Activated CD4-positive, alpha-beta memory T cell treated with anti-CD3 and anti-CD28 coated beads for 36 hours (primary cell): ENCODE measurements at regions not wholly inside any gene's neighbourhood (a gene's known extent, or its start where the extent isn't known, plus 50 kb on each side); places are given as distances from the start of the nearest gene placed in this dataset.

Source experiments
- CTCF ChIA-PET: fragments of 350-600 bp; sonication (Branson Sonifier 250); formaldehyde crosslinking; loops from one replicate; lab custom pipeline; 2021; ENCODE audit warnings: antibody characterized with exemption, inconsistent platforms; lab: Charles Lee
- POLR2A ChIA-PET: fragments of 350-600 bp; sonication (Branson Sonifier 250); formaldehyde crosslinking; loops from one replicate; lab custom pipeline; 2021; ENCODE audit warnings: antibody characterized with exemption; lab: Charles Lee
- DNase-seq: peaks from one replicate; pipeline ENCODE4 v3.0.0-alpha.2; 2020
- H3K27ac Mint-ChIP-seq: one replicate; pipeline ENCODE4 v1.8.0; 2021; ENCODE audit warnings: mixed read lengths
- H3K27me3 Mint-ChIP-seq: one replicate; pipeline ENCODE4 v1.8.0; 2021; ENCODE audit warnings: mixed read lengths
- H3K36me3 Mint-ChIP-seq: one replicate; pipeline ENCODE4 v1.8.0; 2021; ENCODE audit warnings: mixed read lengths
- H3K4me1 Mint-ChIP-seq: one replicate; pipeline ENCODE4 v1.8.0; 2021; ENCODE audit warnings: low read depth, mixed read lengths
- H3K4me3 Mint-ChIP-seq: one replicate; pipeline ENCODE4 v1.8.0; 2021; ENCODE audit warnings: mild to moderate bottlenecking, mixed read lengths
- H3K9me3 Mint-ChIP-seq: one replicate; pipeline ENCODE4 v1.8.0; 2021; ENCODE audit warnings: mixed read lengths
- intact Hi-C: fragments of 100-400 bp; cut with micrococcal nuclease; formaldehyde crosslinking; loops from one replicate; pipeline ENCODE4 v1.15.1; 2023

DNA sequence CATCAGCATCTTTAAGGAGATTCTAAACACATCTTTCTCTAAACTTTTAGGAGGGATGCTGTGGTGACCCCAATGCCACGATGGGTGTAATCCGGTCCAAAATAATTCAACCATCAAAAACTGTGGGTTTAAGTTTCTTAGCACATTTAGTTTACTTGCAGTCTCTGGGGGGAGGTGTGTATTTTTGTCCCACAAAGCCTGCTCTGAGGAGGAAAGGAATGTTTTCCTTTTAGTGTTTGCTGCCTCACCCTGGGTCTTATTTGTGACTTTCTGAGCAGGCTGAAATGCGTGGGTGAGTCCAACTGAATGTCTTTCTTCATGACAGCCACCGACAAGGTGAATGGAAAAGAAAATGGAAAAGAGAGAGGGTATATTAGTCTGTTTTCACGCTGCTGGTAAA, 1324.7 kb downstream of the AACS start:
- intact Hi-C loops = no loop called here
- Mint-ChIP-seq H3K4me3 (no peak overlapping the region), H3K4me1 (no peaks in the 10 kb centered on the region), H3K27me3 (no peaks in the 10 kb centered on the region), H3K9me3 (no peaks in the 10 kb centered on the region), H3K36me3 (no peaks in the 10 kb centered on the region), H3K27ac (no peak overlapping the region)
- DNase-seq = no peak
- POLR2A ChIA-PET = no interaction called here
- CTCF ChIA-PET = no interaction called here

DNA sequence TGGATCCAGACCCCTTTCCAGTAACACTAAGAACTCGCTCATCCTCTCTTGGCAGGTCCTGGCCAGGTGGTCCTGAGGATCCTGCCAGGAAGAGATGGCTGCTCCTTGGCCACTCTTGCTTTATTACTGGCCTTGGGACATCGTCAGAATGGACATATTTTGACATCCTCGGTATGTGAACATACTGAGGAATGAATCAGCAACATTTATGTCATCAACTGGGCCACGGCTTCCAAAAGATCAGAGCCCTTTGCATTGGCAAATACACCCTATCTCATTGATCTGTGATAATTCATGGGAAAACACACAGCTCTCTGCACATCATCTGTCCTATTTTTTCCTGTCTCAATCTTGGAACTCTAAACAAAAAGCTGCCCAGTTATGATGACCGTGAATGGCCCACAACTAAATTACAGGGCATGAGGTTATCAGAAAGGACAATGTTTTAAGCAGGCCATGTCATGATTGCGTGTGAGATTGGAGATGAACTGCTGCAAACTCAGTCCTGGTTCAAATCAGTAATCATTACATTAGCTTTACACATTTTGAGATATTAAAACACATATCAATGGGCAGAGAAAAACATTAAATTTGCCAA, 1325.8 kb downstream of the AACS start:
- Mint-ChIP-seq H3K9me3 (peaks cover 3% of the 10 kb centered on the region), H3K4me3 (no peak overlapping the region), H3K4me1 (no peaks in the 10 kb centered on the region), H3K36me3 (no peaks in the 10 kb centered on the region), H3K27me3 (no peaks in the 10 kb centered on the region), H3K27ac (no peak overlapping the region)
- intact Hi-C loops = no loop called here
- POLR2A ChIA-PET = no interaction called here
- no peak for DNase-seq
- CTCF ChIA-PET = no interaction called here

DNA sequence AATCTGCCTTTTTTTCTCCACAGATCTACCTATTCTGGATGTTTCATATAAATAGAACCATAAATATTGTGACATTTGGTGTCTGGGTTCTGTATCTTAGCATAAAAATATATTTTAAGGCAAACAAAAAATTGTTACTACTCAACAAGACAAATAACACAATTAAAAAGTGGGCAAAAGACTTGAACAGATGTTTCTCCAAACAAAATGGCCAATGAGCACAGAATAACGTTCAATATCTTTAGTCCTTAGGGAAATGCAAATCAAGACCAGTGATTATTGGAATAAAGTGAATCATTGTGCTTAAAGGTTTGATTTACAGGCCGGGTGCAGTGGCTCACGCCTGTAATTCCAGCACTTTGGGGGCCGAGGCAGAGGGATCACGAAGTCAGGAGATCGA, 1331.3 kb downstream of the AACS start:
- no peaks in the 10 kb centered on the region for H3K27me3 Mint-ChIP-seq
- H3K4me1 Mint-ChIP-seq = no peaks in the 10 kb centered on the region
- H3K36me3 Mint-ChIP-seq = no peaks in the 10 kb centered on the region
- no peak overlapping the region for H3K27ac Mint-ChIP-seq
- CTCF ChIA-PET = interaction anchor here (0.7 kb wide), 1 partner anchor 27 kb away, joined by 3 read pairs; no protein-coding TSS in a partner anchor
- no peak for DNase-seq
- intact Hi-C loops = no loop called here
- POLR2A ChIA-PET = no interaction called here
- H3K9me3 Mint-ChIP-seq = peaks cover 3% of the 10 kb centered on the region
- no peak overlapping the region for H3K4me3 Mint-ChIP-seq

DNA sequence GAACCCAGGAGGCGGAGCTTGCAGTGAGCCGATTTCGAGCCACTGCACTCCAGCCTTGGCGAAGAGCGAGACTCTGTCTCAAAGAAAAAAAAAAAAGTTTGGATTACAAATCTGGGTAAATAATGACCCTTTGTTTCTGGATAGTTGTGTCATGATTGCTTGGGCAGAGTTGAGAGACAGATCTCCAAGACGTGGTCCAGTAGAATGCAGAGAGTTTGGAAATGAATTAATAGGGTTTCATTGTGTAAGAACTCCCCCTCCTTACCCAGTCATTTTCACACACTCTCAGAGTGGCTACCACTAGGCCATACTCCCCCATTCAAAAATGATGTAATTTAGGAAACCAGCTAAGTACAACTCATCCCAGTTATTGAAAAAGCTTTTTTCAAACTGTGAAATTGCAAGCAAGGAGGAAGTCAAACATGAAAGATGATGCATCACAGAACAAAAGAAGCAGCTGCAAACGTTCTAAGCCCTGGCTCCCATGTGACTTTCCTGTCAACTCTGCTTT, 1331.9 kb downstream of the AACS start:
- Mint-ChIP-seq H3K9me3 (peaks cover 3% of the 10 kb centered on the region), H3K36me3 (no peaks in the 10 kb centered on the region), H3K27ac (no peak overlapping the region), H3K4me1 (no peaks in the 10 kb centered on the region), H3K4me3 (no peak overlapping the region), H3K27me3 (no peaks in the 10 kb centered on the region)
- DNase-seq = no peak
- intact Hi-C loops = no loop called here
- ChIA-PET CTCF (interaction anchor here (0.6 kb wide), 1 partner anchor 9 kb away, joined by 3 read pairs; no protein-coding TSS in a partner anchor), POLR2A (no interaction called here)

DNA sequence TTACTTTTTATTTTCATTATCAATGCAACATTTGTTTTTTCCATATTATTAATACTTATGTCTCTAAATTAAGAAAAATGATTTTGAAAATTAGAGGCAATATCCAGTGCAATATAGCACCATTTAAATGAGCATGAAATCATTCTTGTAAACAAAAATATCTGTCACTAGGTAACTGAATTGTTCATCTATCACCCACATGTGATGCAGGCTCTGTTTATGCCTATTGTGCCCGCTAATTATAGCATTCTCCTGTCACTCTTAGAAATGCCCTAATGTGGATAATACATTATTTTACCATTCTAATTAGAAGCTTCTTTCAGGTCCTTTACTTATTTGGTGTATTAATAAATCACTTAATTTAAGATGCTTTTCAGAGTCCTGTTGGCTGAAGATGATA, 1332.4 kb downstream of the AACS start:
- DNase-seq = no peak
- H3K4me1 Mint-ChIP-seq = no peaks in the 10 kb centered on the region
- intact Hi-C loops = no loop called here
- ChIA-PET POLR2A (no interaction called here), CTCF (interaction anchor here (0.6 kb wide), 1 partner anchor 8 kb away, joined by 3 read pairs; no protein-coding TSS in a partner anchor)
- H3K36me3 Mint-ChIP-seq = no peaks in the 10 kb centered on the region
- H3K27ac Mint-ChIP-seq = no peak overlapping the region
- no peaks in the 10 kb centered on the region for H3K27me3 Mint-ChIP-seq
- H3K4me3 Mint-ChIP-seq = no peak overlapping the region
- H3K9me3 Mint-ChIP-seq = peaks cover 3% of the 10 kb centered on the region

DNA sequence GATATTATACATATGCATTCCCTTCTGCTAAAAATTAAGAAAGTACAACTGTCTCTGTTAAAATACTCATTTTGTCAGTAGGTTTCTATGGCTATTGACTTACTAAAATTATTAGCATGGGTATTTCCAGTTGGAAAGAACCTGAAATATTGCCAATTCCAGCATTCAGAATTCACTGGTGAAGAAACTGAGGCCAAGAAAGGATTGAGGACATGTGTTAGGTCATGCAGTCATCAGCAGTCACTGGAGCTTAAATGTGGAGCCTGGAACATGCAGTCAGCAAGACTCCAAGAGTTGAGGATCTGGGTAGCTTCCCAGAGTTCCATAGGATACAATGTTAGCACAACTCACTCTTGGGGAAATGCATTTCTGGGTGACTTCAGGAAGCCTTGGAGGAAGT, 1335.6 kb downstream of the AACS start:
- no peak for DNase-seq
- ChIA-PET POLR2A (no interaction called here), CTCF (no interaction called here)
- H3K27ac Mint-ChIP-seq = no peak overlapping the region
- no peak overlapping the region for H3K4me3 Mint-ChIP-seq
- intact Hi-C loops = no loop called here
- H3K36me3 Mint-ChIP-seq = no peaks in the 10 kb centered on the region
- no peaks in the 10 kb centered on the region for H3K4me1 Mint-ChIP-seq
- H3K27me3 Mint-ChIP-seq = no peaks in the 10 kb centered on the region
- no peaks in the 10 kb centered on the region for H3K9me3 Mint-ChIP-seq

DNA sequence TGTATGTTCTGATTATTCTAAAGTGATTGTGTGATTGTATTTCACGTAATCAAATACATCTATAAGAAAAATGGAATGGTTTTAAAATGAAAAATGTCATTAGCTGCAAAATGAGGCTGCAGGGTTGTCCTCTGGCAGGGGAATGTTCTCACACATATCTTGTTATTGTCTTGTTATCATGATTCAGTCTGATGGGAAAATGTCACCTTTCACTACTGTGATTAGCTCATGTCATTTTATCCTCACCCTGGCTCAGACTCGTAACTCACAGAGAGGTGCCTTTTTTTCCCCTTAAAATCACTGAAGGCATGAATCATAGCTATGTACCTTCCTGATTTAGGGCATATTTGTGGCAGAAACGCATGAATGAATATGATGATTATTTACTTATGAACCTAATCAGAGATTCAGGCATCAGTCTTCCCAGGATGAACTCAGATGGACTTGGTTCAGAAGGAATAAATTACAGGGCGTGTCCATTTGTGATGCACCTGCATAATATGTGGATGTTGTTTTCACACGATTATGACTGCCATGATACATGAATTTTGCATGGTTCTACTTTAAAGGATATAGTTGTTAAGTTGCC, 1339.2 kb downstream of the AACS start:
- DNase-seq = no peak

DNA sequence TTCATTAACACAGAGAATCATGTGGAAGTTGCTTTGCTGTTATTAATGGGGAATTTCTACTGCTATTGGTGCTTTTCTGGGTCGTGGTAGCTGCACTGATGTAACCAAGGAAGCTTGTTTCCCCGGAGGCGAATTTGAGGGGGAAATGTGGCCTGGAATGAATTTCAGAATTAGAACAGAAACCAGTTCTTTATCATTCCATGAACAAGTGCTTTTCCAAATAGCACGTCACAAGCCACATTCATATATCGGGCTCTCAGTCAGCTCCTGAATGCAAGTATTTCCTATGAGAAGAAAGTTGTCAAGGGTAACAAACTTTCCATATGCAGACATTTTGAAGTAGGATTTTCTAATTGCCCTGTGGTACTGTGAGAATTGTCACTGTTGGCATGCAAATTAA, 1353.2 kb downstream of the AACS start:
- ChIA-PET POLR2A (no interaction called here), CTCF (no interaction called here)
- Mint-ChIP-seq H3K4me3 (no peak overlapping the region), H3K27ac (no peak overlapping the region), H3K4me1 (no peaks in the 10 kb centered on the region), H3K9me3 (no peaks in the 10 kb centered on the region), H3K36me3 (no peaks in the 10 kb centered on the region), H3K27me3 (no peaks in the 10 kb centered on the region)
- no peak for DNase-seq
- intact Hi-C loops = no loop called here

More for the DNA sequence above, 1339.2 kb downstream of the AACS start:
- H3K4me3 Mint-ChIP-seq = no peak overlapping the region
- H3K27ac Mint-ChIP-seq = no peak overlapping the region
- CTCF ChIA-PET = no interaction called here
- intact Hi-C loops = no loop called here
- H3K27me3 Mint-ChIP-seq = no peaks in the 10 kb centered on the region
- POLR2A ChIA-PET = no interaction called here
- H3K9me3 Mint-ChIP-seq = no peaks in the 10 kb centered on the region
- H3K36me3 Mint-ChIP-seq = no peaks in the 10 kb centered on the region
- H3K4me1 Mint-ChIP-seq = no peaks in the 10 kb centered on the region

DNA sequence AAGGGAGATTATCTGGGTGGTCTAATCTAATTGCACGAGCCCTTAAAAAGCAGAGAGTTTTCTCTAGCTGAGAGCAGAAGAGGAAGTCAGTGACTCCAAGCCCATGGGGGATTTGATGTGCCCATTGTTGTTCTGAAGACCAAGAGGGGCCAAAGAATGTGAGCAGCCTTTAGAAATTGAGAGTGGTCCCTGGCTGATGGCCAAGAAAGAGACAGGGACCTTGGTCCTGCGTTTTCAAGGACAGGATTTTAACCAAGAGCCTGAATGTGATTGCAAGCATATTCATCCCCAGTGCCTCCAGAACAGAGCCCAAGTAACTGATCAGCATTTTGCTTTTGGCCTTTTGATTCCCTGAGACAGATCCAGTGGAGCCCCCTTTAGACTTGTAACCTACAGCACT, 1353.9 kb downstream of the AACS start:
- no peaks in the 10 kb centered on the region for H3K27me3 Mint-ChIP-seq
- no peak overlapping the region for H3K27ac Mint-ChIP-seq
- no peaks in the 10 kb centered on the region for H3K4me1 Mint-ChIP-seq
- no peak overlapping the region for H3K4me3 Mint-ChIP-seq
- no peaks in the 10 kb centered on the region for H3K9me3 Mint-ChIP-seq
- DNase-seq = no peak
- ChIA-PET CTCF (no interaction called here), POLR2A (no interaction called here)
- intact Hi-C loops = no loop called here
- no peaks in the 10 kb centered on the region for H3K36me3 Mint-ChIP-seq

DNA sequence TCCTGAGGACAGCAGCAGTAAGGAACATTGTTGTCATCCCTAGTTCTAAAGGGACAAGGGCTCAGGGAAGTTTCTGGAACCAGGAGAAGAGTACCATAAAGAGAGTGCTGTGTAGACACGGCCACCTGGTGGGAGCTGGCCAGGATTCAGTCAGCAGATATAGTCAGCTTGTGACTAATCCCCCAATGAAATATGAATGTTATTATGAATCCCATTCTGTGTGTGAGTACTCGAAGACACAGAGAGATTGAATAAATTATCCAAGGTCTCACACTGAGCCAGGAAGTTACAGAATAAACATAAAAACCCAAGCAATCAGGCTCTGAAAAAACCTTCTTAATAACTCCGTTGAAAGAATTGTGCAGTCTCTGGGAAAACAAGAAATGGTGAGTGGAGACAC, 1359.5 kb downstream of the AACS start:
- no peak for DNase-seq
- intact Hi-C loops = no loop called here
- H3K9me3 Mint-ChIP-seq = peaks cover 6% of the 10 kb centered on the region
- H3K27me3 Mint-ChIP-seq = no peaks in the 10 kb centered on the region
- no peak overlapping the region for H3K4me3 Mint-ChIP-seq
- POLR2A ChIA-PET = no interaction called here
- H3K36me3 Mint-ChIP-seq = no peaks in the 10 kb centered on the region
- H3K4me1 Mint-ChIP-seq = no peaks in the 10 kb centered on the region
- CTCF ChIA-PET = no interaction called here
- H3K27ac Mint-ChIP-seq = no peak overlapping the region

DNA sequence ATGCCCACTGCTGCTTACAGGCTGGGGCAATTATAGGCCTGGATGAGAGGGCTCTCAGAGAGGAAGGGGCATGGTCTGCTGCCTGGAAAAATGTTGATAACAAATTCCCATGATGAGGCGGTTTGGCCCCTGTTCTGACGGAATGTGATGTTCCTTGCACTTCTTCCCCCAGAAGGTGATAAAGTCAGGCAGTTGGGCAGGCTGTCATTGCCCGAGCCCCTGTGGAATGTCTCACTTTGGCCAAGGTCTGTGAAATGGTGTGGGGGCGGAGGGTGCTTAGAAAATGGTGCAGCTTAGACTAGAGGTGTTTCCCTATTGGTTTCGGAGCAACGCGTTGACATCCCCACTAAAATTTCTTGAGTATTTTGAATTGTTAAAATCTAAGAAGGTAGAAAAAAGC, 1360.0 kb downstream of the AACS start:
- no peaks in the 10 kb centered on the region for H3K36me3 Mint-ChIP-seq
- H3K27me3 Mint-ChIP-seq = no peaks in the 10 kb centered on the region
- no peak overlapping the region for H3K4me3 Mint-ChIP-seq
- ChIA-PET POLR2A (no interaction called here), CTCF (no interaction called here)
- H3K9me3 Mint-ChIP-seq = peaks cover 7% of the 10 kb centered on the region
- intact Hi-C loops = no loop called here
- no peaks in the 10 kb centered on the region for H3K4me1 Mint-ChIP-seq
- no peak for DNase-seq
- no peak overlapping the region for H3K27ac Mint-ChIP-seq

DNA sequence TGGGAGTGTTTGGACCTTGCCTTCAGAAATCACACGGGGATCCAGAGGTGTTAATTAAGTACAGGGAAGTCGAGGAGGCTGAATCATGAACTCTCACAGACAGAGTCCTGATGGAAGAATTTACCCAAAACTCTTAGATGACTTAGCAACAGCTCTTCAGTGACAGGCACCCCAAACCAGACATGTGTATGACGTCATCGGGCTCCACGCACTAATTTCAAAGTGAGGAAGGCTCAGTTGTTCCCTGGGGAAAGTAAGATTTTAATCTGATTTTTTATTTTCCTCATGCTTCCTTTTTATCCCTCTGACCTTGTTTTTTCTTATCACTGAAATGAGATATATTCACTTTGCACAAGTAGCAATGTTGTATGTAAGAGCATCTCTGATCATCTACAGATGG, 1363.5 kb downstream of the AACS start:
- Mint-ChIP-seq H3K27ac (no peak overlapping the region), H3K4me3 (no peak overlapping the region), H3K36me3 (no peaks in the 10 kb centered on the region), H3K27me3 (no peaks in the 10 kb centered on the region), H3K9me3 (peaks cover 7% of the 10 kb centered on the region), H3K4me1 (no peaks in the 10 kb centered on the region)
- no peak for DNase-seq
- ChIA-PET CTCF (no interaction called here), POLR2A (no interaction called here)
- intact Hi-C loops = no loop called here

DNA sequence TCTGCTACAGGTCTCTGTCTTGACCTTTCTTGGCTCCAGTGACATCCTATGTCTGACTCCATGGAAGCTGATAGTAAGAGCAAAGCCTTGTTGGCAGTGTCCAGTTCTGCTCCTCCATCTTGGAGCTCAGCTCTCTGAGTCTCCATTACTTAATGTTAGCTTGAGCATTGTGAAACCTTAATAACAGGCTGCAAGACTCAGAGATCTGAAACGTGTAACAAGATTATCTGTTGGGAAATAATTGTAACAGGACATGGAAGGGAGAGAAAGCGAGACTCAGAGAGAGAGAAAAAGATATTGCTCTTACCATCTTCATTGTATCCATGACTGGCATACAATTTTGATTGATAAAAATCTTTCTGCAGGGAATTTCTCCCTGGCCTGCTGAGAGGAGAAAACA, 1365.7 kb downstream of the AACS start:
- CTCF ChIA-PET = no interaction called here
- no peak for DNase-seq
- Mint-ChIP-seq H3K9me3 (peaks cover 8% of the 10 kb centered on the region), H3K4me3 (no peak overlapping the region), H3K27ac (no peak overlapping the region), H3K27me3 (no peaks in the 10 kb centered on the region), H3K4me1 (no peaks in the 10 kb centered on the region), H3K36me3 (no peaks in the 10 kb centered on the region)
- intact Hi-C loops = no loop called here
- POLR2A ChIA-PET = no interaction called here
